Activated T-helper 17 cell treated with anti-CD3 and anti-CD28 coated beads, Interleukin-2, amount 50 U/mL, for 72 hours (primary cell): ENCODE measurements at regions not wholly inside any gene's neighbourhood (a gene's known extent, or its start where the extent isn't known, plus 50 kb on each side); places are given as distances from the start of the nearest gene placed in this dataset.
"Not testable (repeated sequence)": the region's sequence is repeated elsewhere in the genome, so short reads cannot be mapped to it uniquely, and the experiment has no call there.

Experiments
- ATAC-seq: fragments of 150-1000 bp; cut with Tn5 transposase; replicated peaks from 2 replicates; pipeline ENCODE4 v1.10.0; 2021; ENCODE audit warnings: mild to moderate bottlenecking, moderate library complexity
- H3K27ac Mint-ChIP-seq: one replicate; pipeline ENCODE4 v1.8.0; 2022; ENCODE audit warnings: mixed read lengths
- H3K27me3 Mint-ChIP-seq: one replicate; pipeline ENCODE4 v1.8.0; 2022; ENCODE audit warnings: mixed read lengths
- H3K36me3 Mint-ChIP-seq: one replicate; pipeline ENCODE4 v1.8.0; 2022; ENCODE audit warnings: low read depth, mild to moderate bottlenecking, mixed read lengths
- H3K4me1 Mint-ChIP-seq: one replicate; pipeline ENCODE4 v1.8.0; 2022; ENCODE audit warnings: mixed read lengths
- H3K4me3 Mint-ChIP-seq: one replicate; pipeline ENCODE4 v1.8.0; 2022; ENCODE audit warnings: mild to moderate bottlenecking, mixed read lengths
- H3K9me3 Mint-ChIP-seq: one replicate; pipeline ENCODE4 v1.8.0; 2022; ENCODE audit warnings: mixed read lengths

DNA sequence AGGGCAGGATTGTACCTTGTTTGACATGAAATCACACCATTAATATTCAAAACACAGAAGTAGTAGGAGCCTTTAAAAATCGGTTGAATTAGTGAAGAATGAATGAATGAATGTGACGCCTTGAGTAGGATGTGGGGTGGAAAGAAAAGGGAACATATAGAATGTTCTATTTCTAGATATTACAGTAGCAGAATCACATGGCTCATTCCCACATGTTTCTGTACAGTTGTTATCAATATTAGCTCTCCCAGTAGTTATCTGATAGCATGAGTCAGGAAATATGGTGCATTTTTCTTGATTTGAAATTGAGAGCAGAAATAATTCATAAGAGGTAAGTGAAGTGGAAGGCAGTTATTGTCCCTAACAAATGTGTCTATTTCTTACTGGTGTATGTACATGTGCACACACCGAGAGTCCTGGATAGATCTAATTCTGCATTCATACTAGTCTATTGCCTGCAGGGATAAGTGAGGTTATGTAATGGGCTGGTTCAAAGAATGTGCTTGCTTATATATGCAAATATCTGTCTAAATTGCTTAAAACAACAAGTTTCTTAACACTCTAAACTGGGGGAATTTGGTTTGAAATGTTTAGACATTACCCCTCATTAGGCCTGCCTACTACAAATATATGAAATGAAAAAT, 245.4 kb downstream of the EFCAB11 start:
- peaks cover 6% of the 10 kb centered on the region for H3K9me3 Mint-ChIP-seq
- no peaks in the 10 kb centered on the region for H3K27me3 Mint-ChIP-seq
- no peak for ATAC-seq
- no peak overlapping the region for H3K27ac Mint-ChIP-seq
- H3K36me3 Mint-ChIP-seq: no peaks in the 10 kb centered on the region
- H3K4me3 Mint-ChIP-seq: no peak overlapping the region
- H3K4me1 Mint-ChIP-seq: no peaks in the 10 kb centered on the region

DNA sequence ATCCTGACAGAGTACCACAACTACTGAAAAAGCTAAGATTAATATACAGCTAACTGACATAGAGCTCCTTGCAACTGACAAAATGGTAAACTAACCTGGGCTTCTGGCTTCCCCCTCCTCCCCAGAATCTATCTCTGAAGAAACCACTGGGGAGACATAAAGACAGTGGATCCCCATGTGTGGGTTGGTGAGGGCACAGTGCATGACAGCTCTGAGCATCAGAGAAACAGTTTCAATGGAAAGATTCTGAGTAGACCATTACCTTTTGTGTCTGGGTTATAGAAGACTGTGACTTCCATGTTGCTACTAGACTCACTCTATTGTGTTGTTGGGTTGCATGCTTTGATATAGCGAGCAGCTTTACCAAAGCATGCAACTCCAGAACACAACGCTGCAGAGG, 247.4 kb downstream of the EFCAB11 start:
- Mint-ChIP-seq H3K4me1 (peaks cover 7% of the 10 kb centered on the region), H3K27ac (no peak overlapping the region), H3K9me3 (peaks cover 6% of the 10 kb centered on the region), H3K36me3 (no peaks in the 10 kb centered on the region), H3K4me3 (no peak overlapping the region), H3K27me3 (no peaks in the 10 kb centered on the region)
- peak; percentile 38 for ATAC-seq

DNA sequence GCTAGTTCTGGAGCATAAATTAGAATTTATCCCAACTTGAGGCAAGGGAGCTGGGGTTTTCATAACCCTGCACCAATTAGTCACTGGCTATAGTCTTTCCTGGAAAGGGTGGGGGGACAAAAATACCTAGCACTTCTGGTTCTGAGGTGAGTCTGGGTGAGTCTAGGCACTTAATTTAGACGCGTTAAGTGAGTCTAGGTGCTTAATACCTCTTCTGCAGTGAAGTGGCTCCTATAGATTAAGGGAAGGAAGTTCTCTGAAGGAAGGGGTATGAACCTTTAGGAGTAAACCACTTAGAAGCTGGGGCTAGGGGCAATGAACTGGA, 251.7 kb downstream of the EFCAB11 start:
- peaks cover 11% of the 10 kb centered on the region for H3K4me1 Mint-ChIP-seq
- no peaks in the 10 kb centered on the region for H3K27me3 Mint-ChIP-seq
- peak overlapping the region; percentile 79 for H3K4me3 Mint-ChIP-seq
- H3K9me3 Mint-ChIP-seq: no peaks in the 10 kb centered on the region
- no peak for ATAC-seq
- H3K27ac Mint-ChIP-seq: no peak overlapping the region
- no peaks in the 10 kb centered on the region for H3K36me3 Mint-ChIP-seq

DNA sequence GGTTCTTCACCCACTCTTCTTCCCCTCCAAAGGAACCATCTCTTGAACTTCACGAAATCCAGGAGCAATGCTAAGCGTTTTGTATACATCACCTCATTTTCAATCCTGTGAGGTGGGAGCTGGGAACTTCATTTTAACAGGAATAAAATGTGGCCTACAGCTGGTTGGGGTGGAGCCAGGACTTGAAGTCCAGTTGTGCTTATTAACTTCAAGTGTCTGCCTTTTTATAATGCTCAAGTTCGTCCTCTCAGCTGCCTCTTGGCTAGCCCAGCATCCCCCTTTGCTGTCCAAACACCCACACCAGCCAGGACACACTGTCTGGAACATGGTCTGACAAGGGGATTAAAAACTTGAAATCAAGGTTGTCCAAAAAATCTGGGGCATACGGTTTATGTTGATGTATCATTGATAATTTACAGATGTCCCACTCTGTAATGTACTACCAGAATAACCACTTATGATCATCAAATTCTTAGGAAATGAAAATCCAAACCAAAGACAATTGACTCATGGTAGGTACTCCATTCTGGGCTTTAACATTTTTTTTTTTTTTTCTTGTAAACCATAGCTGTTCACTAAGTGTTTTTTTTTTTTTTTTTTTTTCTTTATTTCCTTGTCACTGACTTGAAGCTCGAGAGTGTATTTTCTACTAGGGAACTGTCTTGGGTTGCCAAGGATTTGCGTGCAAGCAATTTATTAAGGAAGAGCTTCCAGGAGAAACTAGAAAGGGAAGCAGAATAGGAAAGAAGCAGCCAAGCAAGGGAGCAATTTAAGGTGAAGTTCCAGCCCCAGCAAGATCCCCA, 252.3 kb downstream of the EFCAB11 start:
- Mint-ChIP-seq H3K4me1 (peaks cover 11% of the 10 kb centered on the region), H3K4me3 (peak overlapping the region; percentile 79), H3K36me3 (no peaks in the 10 kb centered on the region), H3K27me3 (no peaks in the 10 kb centered on the region), H3K27ac (peak overlapping the region; percentile 85), H3K9me3 (no peaks in the 10 kb centered on the region)
- no peak for ATAC-seq

DNA sequence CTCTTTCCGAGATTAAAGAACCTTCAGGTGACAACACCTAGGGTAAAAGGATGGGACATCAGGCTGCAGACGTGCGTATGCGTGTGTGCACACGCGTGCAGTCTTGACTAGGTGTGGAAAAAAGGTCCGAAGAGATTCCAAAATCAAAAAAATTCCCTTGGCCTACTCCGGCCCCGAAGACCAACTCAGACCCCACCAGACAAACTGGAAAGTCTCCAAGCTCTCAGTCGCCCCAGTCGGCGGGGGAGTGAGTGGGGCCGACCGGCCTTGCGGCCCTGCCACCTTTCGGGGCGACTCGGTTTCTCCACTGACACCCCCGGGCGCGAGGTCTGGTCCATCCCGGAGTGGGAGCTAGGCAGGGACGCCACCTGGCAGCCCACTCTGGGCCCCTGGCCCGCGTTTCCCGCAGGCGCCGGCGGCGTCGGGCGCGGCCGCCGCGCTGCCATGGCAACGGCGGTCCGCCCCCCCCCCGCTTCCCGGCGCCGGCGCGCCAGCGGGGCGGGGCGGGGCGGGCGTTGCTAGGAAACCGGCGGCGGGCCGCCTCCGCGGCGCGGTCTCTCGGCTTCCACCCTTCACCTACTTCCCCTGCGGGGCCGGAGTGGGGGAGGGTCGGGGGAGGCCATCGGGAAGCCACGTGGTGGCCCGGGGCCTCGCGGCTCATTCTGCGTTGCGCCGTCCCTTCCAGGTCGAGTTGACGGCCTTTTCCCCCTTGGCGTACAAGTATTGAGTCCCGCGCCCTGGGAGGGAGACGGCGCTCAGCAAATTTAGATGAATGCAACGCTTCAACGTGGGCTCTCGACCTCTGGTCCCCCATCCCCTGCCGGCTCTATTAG, 253.1 kb downstream of the EFCAB11 start:
- Mint-ChIP-seq H3K27ac (peak overlapping the region; percentile 85), H3K9me3 (no peaks in the 10 kb centered on the region), H3K27me3 (no peaks in the 10 kb centered on the region), H3K4me1 (peaks cover 11% of the 10 kb centered on the region), H3K4me3 (peak overlapping the region; percentile 79), H3K36me3 (no peaks in the 10 kb centered on the region)
- peak; percentile 89 for ATAC-seq

DNA sequence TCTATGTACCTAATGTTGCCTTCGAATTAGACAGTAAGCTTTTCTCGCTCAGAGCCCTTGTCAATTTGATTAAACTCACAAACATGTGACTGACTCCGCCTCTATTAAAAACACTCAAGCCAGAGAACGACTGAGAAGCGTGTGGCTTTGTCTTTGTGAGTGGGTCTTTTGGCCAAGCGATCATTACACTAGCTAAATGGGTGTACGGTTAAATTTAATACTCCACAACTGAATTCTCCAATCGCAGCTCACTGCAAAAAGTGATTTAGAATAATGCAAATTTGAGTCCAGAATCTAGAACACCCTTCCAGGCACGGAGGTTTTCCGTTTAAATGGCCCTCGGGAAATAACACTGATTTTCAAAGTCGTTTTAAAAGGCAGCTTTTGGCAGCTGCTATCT, 253.7 kb downstream of the EFCAB11 start:
- Mint-ChIP-seq H3K36me3 (no peaks in the 10 kb centered on the region), H3K4me1 (peaks cover 11% of the 10 kb centered on the region), H3K9me3 (no peaks in the 10 kb centered on the region), H3K4me3 (peak overlapping the region; percentile 79), H3K27ac (peak overlapping the region; percentile 65), H3K27me3 (no peaks in the 10 kb centered on the region)
- ATAC-seq: no peak

DNA sequence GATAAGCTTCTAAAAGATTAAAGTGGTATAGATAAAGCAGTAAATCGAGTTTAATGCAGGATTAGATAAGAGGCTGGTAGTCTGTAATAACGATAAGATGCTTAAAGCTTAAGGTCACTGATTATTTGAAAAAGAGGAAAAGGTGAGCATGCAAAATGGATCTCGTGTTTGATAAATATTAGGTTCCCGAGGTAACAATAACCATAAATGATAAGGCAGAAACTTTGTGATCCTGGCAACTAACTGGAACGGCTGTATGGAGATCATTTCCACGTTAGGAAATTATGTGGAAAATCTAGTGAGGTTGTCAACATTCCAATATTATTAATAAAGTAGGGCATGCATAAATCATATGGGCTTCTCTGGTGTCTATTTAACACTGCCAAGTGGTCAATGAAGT, 255.5 kb downstream of the EFCAB11 start:
- H3K36me3 Mint-ChIP-seq: no peaks in the 10 kb centered on the region

DNA sequence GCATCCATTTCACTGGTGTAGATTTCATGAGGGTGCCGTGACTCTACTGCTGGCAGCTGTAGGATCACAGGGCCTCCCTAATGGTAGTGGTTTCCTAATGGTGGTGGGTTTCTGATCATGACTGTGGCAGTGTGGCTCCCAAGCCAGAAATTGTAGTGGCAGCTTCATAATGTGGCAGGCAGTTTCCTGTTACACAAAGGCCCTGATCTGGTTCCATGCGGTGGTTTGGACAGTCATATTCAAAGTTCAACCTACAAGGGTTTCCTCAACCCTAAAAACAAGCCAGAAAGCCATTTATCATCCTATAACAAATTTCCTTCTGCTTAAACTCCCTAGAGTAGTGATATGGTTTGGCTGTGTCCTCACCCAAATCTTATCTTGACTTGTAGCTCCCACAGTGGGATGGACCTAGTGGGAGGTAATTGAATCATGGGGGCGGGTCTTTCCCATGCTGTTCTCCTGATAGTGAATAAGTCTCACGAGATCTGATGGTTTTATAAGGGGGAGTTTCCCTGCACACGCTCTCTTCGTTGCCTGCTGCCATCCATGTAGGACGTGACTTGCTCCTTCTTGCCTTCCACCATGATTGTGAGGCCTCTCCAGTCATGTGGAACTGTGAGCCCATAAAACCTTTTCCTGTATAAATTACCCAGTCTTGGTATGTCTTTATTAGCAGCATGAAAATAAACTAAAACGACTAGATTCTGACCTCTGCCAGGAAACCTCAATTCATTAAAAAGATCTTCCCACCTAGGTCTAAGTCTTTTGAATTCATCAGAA, 257.1 kb downstream of the EFCAB11 start:
- H3K4me3 Mint-ChIP-seq: no peak overlapping the region
- H3K27me3 Mint-ChIP-seq: no peaks in the 10 kb centered on the region
- H3K4me1 Mint-ChIP-seq: peaks cover 6% of the 10 kb centered on the region
- H3K36me3 Mint-ChIP-seq: no peaks in the 10 kb centered on the region
- ATAC-seq: peak; percentile 57
- peak overlapping the region; percentile 66 for H3K27ac Mint-ChIP-seq
- H3K9me3 Mint-ChIP-seq: no peaks in the 10 kb centered on the region

More for the DNA sequence above, 255.5 kb downstream of the EFCAB11 start:
- Mint-ChIP-seq H3K4me3 (no peak overlapping the region), H3K27ac (no peak overlapping the region), H3K27me3 (no peaks in the 10 kb centered on the region), H3K4me1 (peaks cover 11% of the 10 kb centered on the region), H3K9me3 (no peaks in the 10 kb centered on the region)
- ATAC-seq: no peak

DNA sequence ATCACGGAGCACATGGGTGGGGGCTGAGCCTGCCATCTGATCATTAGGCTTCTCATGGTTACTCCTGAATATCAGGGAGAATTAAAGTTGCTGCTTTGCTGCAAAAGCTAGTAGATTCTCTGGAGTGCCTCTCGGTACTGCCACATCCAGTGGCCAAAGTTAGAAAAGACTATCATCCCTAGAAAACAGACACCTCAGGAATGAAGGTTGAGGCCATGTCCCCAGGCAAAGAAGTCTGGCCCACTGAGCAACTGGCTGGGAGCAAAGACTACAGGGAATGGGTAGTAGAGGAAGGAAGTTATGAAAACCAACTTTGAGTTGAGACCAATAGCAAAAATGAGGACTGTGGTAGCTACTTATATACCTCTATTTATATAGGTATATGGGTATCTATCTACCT, 258.7 kb downstream of the EFCAB11 start:
- Mint-ChIP-seq H3K27ac (no peak overlapping the region), H3K9me3 (no peaks in the 10 kb centered on the region), H3K27me3 (no peaks in the 10 kb centered on the region), H3K36me3 (no peaks in the 10 kb centered on the region), H3K4me3 (no peak overlapping the region), H3K4me1 (no peaks in the 10 kb centered on the region)
- ATAC-seq: no peak

DNA sequence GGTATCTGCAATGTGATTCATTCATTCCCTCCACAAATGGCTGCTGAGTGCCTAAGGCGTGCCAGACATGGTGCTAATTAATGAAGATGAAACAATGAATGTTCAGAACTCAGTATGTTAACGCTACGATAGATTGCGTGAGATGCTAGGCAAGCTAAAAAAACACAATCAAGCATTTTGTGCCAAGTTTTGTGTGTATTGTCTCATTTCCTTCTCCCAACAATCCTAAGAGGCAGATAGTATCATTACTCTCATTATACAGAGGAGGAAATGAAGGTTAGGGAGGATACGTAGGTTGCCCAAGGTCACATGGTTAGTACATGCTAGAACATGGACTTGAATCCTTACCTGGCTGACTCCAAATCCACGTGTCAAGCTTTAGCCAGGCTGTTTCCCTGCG, 264.4 kb downstream of the EFCAB11 start:
- H3K4me3 Mint-ChIP-seq: no peak overlapping the region
- peaks cover 8% of the 10 kb centered on the region for H3K4me1 Mint-ChIP-seq
- peaks cover 8% of the 10 kb centered on the region for H3K9me3 Mint-ChIP-seq
- H3K36me3 Mint-ChIP-seq: no peaks in the 10 kb centered on the region
- no peak overlapping the region for H3K27ac Mint-ChIP-seq
- no peaks in the 10 kb centered on the region for H3K27me3 Mint-ChIP-seq
- ATAC-seq: no peak

DNA sequence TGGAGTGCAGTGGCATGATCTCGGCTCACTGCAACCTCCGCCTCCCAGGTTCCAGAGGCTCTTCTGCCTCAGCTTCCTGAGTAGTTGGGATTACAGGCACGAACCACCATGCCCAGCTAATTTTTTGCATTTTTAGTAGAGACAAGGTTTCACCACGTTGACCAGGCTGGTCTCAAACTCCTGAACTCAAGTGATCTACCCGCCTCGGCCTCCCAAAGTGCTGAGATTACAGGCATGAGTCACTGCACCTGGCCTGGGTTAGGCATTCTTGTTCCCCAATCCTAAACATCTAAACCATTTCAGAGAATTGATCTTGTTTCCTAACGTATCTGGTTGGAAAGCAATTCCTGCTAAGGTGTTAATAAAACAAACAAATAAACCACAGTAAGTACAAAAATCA, 264.8 kb downstream of the EFCAB11 start:
- H3K27ac Mint-ChIP-seq, H3K9me3 Mint-ChIP-seq: not testable (repeated sequence)

DNA sequence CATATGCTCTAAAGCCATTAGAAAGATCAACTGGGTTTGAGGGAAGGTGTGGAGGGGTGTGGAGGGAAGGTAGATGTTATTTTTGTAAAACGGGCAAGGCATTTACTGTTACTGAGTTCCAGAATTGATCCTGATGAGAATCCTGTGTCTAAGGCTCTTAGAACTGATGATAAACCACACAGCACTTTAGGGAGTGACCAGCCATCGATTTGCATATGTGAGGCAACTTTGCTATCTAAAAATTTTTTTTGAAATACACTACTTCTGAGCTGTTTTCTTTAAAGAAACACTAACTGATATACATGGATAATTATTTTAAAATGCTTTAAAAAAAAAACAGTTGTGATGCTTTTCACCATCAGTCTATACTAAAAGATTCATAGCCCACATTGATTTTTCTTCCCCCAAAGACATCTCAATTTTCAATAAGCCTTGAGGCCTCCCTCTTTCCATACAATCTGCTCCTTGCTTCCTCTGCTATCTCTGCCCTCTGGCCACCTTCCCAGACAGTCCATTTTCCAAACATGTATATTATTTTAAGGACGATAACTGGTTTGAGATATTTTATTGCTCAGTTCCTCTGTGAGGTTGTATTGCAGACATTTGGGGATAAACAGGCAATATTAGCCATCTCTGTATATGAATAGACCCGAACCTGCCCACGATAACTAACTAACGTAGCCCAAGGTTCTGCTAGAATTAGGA, 265.9 kb downstream of the EFCAB11 start:
- no peak overlapping the region for H3K4me3 Mint-ChIP-seq
- H3K36me3 Mint-ChIP-seq: no peaks in the 10 kb centered on the region

More for the DNA sequence above, 264.8 kb downstream of the EFCAB11 start:
- not testable (repeated sequence) for H3K36me3 Mint-ChIP-seq, H3K4me1 Mint-ChIP-seq, ATAC-seq, H3K4me3 Mint-ChIP-seq, H3K27me3 Mint-ChIP-seq

DNA sequence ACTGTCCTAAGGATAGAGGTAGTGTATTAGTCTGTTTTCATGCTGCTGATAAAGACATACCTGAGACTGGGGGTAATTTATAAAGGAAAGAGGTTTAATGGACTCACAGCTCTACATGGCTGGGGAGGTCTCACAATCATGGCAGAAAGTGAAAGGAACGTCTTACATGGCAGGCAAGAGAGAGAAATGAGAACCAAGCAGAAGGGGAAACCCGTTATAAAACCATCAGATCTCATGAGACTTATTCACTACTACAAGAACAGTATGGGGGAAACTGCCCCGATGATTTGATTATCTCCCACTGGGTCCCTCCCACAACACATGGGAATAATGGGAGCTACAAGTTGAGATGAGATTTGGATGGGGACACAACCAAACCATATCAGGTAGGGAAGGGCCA, 267.4 kb downstream of the EFCAB11 start:
- H3K27me3 Mint-ChIP-seq, H3K36me3 Mint-ChIP-seq, H3K27ac Mint-ChIP-seq, H3K4me3 Mint-ChIP-seq, H3K9me3 Mint-ChIP-seq, H3K4me1 Mint-ChIP-seq: not testable (repeated sequence)
- peak; percentile 46 for ATAC-seq

More for the DNA sequence above, 265.9 kb downstream of the EFCAB11 start:
- Mint-ChIP-seq H3K27ac (no peak overlapping the region), H3K4me1 (peaks cover 8% of the 10 kb centered on the region), H3K27me3 (no peaks in the 10 kb centered on the region), H3K9me3 (peaks cover 8% of the 10 kb centered on the region)
- ATAC-seq: no peak

DNA sequence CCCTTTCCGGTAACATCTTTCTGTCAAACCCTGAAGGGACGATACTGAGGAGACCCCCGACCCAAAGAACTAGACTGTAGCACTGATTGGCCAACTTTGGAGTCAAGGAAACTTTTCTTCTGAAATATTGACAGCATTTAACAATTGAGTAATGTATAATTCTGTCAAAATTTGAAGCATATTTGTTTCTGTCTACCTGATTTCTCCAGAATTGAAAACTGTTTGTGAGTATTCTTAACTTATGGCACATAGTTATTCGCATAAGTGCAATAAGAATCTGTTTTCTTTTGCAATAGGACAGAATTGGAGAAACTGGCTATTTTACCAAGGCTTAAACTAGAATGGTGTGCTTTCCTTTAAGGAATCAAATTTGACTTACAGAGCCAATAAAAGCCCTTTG, 267.1 kb upstream of the FOXN3 start:
- ATAC-seq: no peak
- Mint-ChIP-seq H3K9me3 (peaks cover 8% of the 10 kb centered on the region), H3K27ac (no peak overlapping the region), H3K36me3 (no peaks in the 10 kb centered on the region), H3K4me3 (no peak overlapping the region), H3K4me1 (peaks cover 29% of the 10 kb centered on the region), H3K27me3 (no peaks in the 10 kb centered on the region)
